ENCODE measurements at regions not wholly inside any gene's neighbourhood (a gene's known extent, or its start where the extent isn't known, plus 50 kb on each side); places are given as distances from the start of the nearest gene placed in this dataset.

DNA sequence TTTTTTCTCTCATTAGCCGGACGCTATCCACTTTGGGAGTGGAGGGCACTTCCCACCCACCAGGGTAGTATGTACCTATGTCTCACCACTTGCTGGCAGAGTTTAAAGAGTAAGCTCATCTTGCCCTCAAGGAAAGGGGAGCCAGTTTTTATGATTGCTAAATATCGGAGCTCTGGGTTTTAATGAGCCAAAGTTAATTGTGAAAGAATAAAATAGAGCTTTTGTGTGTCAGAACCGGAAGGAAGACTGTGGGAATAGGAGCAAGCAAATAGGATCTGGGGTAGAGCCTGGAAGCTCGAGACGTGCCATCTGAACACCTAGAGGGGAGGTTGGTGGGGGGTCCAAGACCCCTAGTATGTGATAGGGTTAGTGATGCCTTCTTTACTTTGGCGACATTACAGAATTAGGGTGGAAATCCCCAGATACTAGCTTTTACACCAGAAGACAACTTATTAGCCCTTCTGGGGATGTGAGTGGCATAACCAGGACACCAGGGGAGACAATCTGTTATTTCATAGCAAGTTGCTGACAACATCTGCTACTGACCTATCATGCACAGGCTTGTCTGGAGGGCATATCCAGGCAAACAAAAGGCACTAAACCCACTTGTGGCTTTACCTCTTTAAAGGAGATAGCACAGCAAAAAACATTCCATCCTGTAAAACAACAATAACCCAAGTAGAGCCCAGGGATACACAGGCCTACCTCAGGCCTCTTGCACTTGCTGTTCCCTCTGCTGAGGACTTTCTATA lies 333.8 kb downstream of the ZNF621 start:
- DNase-seq (ENCODE audit: low spot score): no peak

DNA sequence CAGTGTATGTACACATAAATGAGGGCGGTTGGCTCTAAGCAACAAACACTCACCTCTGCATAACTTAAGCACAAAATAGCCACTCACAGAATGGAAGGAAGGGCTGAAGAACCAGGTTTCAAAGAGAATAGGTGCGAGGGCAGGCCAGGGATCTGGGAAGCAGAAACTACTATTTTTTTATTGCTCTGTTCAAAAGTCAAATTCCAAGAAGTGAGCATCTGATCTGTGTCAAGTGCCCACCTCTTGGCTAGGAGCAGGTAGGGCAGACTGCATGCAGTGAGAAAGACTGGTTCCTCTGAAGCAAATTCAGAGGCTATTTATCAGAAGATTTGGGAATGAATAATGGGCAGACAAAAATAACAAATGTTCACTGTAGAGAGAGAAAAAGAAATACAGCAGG lies 336.4 kb upstream of the CTNNB1 start:
- DNase-seq (ENCODE audit: low spot score): no peak

DNA sequence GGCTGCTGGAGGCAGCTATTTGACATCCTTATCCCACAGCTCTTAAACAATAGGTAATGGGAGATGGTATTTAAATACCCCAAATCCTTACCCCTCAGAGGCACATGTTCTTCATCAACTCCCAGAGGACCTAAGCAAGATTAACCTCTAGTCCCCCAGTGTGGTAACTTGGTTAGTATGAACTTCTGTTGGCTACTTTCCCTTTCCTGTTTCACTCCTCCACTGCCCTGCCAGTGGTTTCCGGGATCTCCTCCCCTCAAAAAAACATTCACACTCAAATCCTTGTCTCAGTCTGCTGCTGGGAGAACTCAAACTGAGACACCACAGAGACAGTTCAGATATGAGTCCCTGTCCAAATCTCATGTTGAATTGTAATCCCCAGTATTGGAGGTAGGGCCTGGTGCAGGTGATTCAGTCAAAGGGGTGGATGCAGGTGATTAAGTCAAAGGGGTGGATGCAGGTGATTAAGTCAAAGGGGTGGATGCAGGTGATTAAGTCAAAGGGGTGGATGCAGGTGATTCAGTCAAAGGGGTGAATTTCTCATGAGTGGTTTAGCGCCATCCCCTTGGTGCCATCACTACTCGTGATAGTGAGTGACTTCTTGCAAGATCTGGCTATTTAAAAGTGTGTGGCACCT lies 335.0 kb upstream of the CTNNB1 start:
- DNase-seq (ENCODE audit: low spot score): no peak

DNA sequence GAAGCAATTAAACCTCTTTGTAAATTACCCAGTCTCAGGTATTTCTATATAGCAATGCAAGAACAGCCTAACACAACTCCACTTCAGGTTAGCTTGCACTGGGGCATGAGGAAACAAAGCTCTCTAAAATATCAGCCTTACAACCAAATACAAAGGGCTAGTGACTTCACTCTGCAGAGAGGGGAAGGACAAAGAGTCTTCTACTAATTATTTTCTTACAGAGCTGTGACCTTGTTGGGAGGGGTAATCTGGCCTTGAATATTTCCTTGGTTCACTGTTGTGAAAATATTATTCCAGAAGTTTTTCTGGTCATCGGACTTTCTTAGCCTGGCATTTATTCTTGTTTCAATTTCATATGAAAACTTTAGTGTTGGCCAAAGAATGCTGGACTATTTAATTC lies 334.4 kb upstream of the CTNNB1 start:
- no peak for DNase-seq (ENCODE audit: low spot score)

DNA sequence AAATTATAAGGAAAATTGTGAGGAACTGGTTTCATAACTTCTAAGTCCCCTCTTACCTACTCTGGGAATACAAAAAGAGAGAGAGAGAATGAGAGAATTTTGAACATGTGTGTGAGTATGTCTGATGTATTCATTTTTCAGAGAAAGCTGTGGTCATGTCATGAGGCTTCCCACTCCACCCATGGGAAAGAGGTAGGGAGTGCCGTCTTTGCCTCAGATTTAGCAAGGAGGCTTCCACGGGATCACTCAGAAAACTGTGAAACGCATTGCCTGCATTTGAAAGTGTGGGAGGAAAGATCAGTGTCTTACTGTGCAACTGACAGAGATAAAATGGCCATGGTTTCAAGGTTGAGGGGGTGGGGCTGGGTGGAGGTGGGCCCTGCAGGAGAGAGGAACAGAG lies 331.5 kb upstream of the CTNNB1 start:
- no peak for DNase-seq (ENCODE audit: low spot score)

DNA sequence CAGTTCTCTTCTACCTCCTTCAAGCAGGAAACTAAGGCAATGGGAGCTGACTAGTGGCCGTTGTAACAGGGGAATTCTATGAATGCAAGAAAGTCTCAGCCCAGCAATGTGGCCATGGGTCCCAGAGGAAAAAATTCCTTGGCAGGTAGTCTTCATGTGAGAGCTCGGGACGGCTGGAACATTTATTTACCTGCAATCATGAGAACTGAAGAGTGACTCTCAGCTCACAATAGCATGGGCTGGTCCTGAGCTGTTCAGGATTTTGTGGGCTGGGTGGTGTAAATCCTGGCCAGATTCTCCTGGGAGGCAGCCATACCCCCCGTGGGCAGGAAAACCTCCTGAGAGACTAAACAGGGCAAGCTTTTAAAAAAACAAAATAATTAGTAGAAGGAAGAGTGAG lies 330.3 kb upstream of the CTNNB1 start:
- DNase-seq (ENCODE audit: low spot score): no peak

DNA sequence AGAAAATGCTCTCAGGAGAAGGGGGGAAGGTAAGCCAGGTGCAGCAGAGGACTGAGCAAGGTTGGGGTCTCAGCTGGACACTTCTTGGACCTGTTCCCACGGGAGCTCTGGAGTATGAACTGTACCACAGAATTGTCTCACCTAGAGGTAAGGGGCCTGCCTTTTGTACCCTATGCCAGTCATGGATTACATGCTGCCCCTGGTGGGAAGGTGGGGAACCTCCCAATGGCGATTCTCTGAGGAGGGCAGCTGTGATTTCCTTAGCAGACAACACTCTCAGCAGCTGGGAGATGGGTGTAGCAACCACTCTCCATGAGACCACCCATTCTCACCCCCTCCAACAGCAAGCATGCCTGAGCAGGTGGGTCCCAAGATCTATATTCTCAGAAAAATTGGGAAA lies 329.4 kb upstream of the CTNNB1 start:
- no peak for DNase-seq (ENCODE audit: low spot score)

DNA sequence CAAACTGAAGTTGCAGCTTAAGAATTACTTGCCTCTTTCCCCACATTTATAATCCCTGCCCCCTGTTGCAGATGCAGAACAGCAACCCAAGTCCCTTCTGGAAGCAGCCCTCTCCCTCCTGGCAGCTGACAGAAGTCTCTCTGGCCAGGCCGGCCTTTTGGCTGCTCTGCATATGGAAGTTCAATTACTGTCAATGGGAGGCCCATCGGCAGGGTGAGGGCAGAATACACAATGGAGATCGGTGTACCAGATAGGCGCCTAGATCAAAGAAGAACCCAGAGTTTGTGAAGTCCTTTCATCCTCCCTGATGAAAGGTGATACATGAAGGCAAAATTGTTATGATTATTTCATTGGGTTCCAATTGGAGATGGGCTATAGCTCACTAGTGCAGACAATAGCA lies 327.9 kb upstream of the CTNNB1 start:
- DNase-seq (ENCODE audit: low spot score): no peak

DNA sequence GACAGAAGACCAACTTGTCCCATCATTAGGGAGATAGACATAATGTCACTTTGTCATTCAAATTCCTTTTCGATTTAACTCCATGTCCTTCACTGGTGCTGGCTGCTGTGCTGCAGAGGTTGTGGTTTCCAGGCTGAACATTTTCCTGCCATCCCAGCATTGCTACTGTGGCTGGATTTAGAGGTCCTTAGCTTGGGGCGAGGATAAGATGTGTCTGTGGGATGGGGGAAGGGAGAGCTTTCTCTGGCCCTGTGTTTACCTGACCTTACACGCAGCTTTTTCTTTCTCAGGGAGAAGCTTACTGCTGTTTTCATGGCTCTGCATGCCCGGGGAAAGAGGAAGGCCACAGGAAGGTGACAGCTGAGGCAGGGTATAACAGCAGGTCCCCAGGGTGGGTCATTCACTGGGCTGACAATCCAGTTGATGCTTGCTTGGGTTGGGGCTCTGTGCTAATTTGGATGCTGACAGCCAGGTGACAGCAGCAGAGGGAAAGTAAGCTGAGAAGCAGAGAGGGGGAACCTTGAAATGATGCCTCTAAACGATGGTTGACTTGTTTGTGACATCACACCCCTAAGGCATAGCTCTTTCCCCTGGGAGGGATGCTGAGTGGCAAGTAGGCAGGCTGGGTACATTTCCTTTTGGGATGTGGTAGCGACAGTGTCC lies 326.9 kb upstream of the CTNNB1 start:
- DNase-seq (ENCODE audit: low spot score): no peak

DNA sequence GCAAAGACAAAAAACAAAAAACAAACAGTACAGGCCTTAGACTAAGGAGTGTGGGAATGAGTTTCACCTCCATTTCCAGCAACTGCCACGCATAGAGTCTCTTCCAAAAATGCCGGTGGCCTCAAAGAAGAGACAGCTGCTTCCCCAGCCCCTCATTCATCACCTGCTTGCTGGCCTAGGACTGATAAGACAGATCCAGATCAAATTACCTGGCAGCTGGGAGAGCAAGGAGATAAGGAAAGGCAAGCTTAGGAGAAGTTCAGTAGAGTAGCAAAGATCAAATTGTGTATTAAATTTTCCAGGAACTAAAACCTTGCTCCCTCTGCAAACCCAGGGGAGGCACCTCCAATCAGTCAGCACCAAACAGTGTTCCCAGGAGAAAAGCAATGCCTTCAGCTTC lies 325.8 kb upstream of the CTNNB1 start:
- no peak for DNase-seq (ENCODE audit: low spot score)

DNA sequence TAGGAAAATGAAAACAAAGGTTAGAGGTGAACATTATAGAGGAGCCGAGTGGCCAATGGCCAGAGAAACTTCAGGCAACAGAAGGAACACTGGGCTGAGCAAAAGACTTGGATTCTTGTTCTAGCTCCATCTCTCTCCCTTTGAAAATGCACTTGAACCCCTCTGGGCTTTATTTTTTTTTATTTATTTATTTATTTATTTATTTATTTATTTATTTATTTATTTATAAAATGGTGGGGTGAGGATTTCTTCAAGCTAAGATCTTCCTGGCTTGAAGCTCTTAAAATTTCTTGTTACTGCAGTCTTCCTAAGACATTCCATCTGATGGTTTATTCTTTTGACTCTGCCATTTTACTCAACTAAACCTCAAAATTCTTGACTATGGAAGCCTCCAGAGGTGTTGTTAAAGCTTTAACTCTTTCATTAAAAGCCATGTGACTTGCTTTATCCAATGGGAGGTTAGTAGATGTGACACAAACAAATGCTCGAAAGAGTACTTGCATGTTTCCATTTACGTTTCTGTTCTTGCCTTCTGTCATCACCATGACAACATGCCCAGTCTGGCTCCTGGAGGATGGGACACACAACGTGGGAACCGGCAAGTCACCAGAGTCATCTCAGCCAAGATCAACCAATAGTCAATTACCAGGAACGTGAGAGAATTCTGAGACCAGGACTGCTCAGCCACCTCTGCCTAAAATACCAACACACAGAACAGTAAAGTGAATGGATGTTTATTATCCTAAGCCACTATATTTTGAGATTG lies 325.2 kb upstream of the CTNNB1 start:
- no peak for DNase-seq (ENCODE audit: low spot score)

DNA sequence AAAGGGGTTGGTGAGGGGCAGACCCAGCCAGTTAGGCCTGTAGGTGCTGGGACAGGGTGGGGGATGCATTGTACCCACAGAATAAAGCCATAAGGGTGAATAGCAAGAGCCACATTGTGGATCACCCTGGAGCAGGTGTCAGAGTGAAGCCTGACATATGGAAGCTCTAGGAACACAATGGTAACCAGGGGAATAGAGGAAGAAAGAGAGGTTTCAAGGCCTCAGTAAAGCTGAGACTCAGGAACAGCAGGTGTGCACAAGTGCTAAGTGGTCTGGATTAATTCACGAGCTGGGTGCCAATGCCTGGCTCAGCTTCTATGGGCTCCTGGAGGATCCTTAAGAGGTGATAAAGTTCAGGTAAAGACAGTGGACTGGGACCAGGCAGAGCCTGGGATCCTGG lies 323.7 kb upstream of the CTNNB1 start:
- DNase-seq (ENCODE audit: low spot score): no peak

DNA sequence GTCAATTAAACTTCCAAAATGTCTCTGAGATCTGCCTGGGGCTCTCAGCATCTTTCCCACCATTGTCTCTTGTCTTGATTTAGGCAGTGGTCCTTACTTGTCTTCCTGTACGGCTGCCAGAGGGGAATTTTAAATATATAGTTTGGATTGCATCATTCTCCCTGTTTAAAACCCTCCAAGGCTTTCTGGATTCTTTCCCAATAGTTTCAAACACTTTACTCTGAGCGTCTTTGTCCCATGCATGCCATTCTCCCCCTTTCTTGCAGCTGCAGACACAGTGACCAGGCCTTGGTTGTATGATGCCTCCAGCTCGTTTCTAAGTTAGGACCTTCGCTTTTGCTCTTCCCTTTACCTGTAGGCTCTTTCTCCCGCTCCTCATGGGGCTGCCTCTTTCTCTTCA lies 323.3 kb upstream of the CTNNB1 start:
- DNase-seq (ENCODE audit: low spot score): no peak

DNA sequence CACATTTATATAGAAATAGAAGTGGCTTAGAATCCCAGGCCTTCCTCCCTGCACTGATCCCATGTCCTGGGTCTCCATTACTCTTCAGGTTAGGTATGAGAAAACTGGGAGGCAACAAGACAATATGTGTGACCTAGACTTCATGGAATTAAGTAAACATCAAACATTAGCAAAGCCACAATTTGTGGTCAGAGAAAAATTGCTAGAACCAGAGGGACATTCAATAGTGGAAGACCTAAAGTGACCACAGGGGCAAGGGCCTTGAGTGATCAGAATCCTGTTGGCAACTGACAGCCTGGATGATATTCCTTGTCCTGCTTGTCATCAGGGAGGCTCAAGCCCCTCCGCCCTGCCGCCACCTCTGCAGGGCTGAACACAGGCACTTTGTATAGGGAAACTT lies 322.8 kb upstream of the CTNNB1 start:
- no peak for DNase-seq (ENCODE audit: low spot score)

DNA sequence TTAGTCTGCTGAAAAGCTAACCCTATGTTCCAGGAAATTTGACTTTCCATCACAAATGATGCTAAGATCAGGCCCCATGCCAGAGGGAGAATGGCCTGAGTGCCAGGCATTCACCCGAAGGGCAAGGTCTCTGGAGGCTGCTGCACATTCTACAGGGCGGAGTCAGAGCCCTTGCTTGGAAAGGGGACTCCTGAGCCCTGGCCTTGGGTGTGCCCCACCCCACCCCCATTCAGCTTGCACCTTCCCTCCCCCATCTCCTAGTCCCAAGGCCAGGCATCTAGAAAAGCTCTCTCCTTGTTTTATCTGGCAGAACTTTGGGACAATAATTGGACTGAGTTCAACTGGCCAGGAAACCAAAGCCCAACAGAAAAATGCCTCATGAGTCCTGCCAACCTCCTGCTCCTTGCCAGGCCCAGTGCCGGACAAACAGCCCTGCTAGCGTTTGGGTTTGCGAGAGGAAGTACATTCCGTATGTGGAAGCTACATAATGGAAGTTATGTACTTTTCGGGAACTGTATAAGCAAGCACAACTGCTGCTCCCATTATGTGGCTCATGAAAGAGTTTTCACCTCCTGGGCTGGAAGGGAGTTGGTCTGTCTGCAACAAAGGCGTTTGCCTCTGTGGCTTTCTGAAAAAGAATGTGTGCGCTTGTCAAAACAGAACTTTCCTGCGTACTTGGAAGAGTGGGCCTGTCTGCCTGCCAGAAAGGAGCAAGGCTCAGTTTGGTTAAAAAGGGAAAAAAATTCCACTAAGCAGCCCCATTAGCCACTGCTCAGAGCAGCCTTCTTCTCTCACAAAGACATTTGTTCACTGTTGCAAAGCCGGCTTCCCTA lies 321.5 kb upstream of the CTNNB1 start:
- DNase-seq (ENCODE audit: low spot score): peak; percentile 75

DNA sequence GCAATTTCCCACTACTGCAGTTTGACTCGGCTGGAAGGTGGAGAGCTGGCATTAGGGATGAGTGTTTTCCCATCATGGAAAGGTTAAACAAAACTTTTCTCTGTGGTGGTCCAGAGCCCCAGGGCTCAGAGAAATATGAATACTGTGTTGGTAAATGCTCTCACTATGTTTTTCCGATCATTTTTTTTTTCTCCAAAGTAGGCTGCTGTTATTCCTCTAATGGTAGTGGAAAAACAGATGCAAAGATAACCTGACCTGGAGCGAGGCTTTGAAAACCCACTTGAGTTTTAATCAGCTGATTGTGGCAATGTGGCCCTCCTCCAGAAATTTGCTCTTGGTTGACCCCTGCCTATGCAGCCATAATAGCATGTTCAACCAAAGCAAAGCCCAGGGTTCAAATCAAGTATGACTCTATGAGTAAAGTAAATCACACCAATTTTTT lies 320.8 kb upstream of the CTNNB1 start:
- DNase-seq (ENCODE audit: low spot score): no peak

DNA sequence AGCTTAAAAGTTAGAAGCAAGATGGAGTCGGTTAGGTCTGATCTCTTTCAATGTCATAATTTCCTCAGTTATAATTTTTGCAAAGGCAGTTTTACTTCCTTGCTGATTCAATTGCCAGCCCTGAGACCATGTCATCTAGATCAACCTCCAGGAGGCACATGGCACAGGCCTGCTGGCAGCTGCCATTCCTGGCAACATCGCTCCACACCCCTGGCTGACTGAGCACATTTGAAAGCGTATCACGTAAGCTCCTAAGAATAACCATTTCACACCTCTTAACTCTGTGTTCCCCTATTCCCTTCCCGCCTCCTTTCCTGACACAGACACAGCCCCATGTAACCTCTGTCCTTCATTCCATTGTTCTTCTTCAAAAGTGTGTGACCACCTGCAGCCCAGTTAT lies 313.9 kb upstream of the CTNNB1 start:
- no peak for DNase-seq (ENCODE audit: low spot score)

DNA sequence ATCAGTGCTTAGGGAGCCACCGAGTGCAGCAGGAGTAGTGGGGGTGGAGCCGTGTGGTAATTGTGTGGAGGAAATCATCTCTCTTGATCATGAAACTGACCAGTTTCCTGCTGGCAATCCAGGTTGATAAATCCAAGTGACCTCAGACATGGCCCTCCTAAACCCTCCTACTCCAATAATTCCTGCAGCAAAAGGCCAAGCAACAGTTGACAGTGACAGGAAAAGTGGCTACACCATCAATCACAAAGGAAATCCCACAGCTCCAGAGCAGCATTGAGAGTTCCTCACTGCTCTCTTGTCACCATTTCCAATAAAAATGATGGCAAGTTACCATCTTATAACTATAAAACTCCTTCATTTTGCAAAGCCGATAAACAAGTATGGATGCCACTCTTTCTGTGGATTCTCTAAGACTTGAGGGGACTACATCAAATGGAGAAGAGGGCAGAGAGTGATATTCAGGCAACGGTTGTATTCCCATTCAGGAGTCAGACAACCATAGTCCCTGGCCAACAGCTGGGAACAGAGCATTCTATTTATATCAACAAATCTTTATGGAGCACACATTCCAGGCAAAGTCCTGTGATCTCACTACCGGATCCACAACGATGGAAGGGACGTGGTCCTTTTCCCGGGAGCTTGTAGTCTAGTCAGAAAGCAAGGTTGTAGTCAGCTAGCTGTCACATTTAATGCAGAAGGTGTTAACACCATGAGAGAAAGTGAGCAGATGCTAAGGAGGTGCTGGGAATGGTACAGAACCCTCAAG lies 312.5 kb upstream of the CTNNB1 start:
- DNase-seq (ENCODE audit: low spot score): no peak

DNA sequence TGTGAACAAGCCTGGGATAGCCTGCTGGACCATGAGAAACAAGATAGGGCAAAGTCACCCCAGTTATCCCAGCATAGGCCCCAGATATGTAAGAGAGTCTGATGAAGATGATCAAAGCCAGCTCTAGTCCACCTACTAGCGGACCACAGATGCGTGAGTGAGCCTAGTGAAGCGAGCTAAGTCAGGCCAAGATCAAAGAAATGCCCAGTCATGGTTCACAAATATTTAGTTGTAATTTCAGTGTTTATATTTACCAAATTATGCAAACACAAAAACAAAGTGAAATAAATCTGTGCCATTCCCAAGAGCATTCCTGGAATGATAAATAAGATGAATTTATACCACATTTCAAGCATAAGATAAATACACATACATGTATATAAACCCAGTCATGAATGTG lies 308.1 kb upstream of the CTNNB1 start:
- DNase-seq (ENCODE audit: low spot score): no peak

DNA sequence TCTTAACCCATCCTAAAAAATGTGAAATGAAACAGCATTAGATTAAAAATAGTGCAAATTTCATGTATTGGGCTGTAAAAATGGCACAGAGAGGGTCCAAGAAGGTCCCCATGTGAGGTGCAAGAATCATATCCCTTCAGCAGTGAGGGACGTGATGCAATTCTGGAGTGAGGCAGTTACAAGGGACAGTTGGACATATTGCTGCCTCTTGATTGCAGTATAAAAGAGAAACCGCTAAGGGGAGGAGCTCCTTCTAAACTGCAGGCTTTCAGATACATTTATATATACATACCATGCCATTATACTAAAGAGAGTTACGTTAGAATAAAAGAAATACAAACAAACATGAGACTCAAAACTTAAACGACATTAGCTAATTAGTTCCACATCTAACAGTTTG lies 304.2 kb upstream of the CTNNB1 start:
- no peak for DNase-seq (ENCODE audit: low spot score)

DNA sequence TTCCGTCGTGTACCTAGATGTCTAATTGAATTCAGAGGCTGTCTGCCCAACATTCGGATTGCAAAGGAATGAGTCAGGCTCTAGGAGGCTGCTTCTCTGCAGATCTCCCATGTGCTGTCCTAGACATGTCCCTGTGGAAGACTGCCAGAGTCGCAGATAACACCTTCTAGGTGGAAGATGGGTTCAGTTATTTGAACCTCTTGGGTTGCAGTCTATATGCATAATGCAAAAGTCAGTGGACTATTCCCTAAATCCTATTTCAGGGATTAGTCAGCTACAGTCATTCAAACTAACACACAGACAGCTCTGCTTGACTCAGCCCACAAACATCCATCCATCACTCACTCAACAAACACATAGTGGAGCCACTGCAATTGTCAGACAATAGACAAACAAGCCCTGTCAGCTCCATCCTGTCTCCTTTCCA lies 300.0 kb upstream of the CTNNB1 start:
- DNase-seq (ENCODE audit: low spot score): no peak
